ENCODE measurements at regions not wholly inside any gene's neighbourhood (a gene's known extent, or its start where the extent isn't known, plus 50 kb on each side); places are given as distances from the start of the nearest gene placed in this dataset.

GRCh38 chr4:138756519-138756918 is 259.1 kb upstream of the NOCT start:
- DNase-seq (ENCODE audit: low read depth in 2 of 2): no peak

- DNase-seq (ENCODE audit: low read depth in 2 of 2): no peak
Measured at GRCh38 chr4:138751309-138751708, 264.3 kb upstream of the NOCT start.

- no peak for DNase-seq (ENCODE audit: low read depth in 2 of 2)
Measured at GRCh38 chr4:138749303-138749702, 266.3 kb upstream of the NOCT start.

- no peak for DNase-seq (ENCODE audit: low read depth in 2 of 2)
Measured at GRCh38 chr4:138741766-138742377, 273.7 kb upstream of the NOCT start.

- DNase-seq (ENCODE audit: low read depth in 2 of 2): no peak
Measured at GRCh38 chr4:138740816-138741745, 274.5 kb upstream of the NOCT start.

- DNase-seq (ENCODE audit: low read depth in 2 of 2): no peak
Measured at GRCh38 chr4:138736362-138736761, 279.2 kb upstream of the NOCT start.

- no peak for DNase-seq (ENCODE audit: low read depth in 2 of 2)
Measured at GRCh38 chr4:138734746-138735145, 280.8 kb upstream of the NOCT start.

GRCh38 chr4:138728566-138728965 is 287.0 kb upstream of the NOCT start:
- DNase-seq (ENCODE audit: low read depth in 2 of 2): no peak

- no peak for DNase-seq (ENCODE audit: low read depth in 2 of 2)
Measured at GRCh38 chr4:138727731-138728130, 287.9 kb upstream of the NOCT start.

- no peak for DNase-seq (ENCODE audit: low read depth in 2 of 2)
Measured at GRCh38 chr4:138724530-138724929, 291.1 kb upstream of the NOCT start.

GRCh38 chr4:138716559-138717335 is 298.8 kb upstream of the NOCT start:
- no peak for DNase-seq (ENCODE audit: low read depth in 2 of 2)

- no peak for DNase-seq (ENCODE audit: low read depth in 2 of 2)
Measured at GRCh38 chr4:138710297-138710696, 305.3 kb upstream of the NOCT start.

- no peak for DNase-seq (ENCODE audit: low read depth in 2 of 2)
Measured at GRCh38 chr4:138709859-138710258, 305.7 kb upstream of the NOCT start.

GRCh38 chr4:138707746-138708677 is 307.6 kb upstream of the NOCT start:
- DNase-seq (ENCODE audit: low read depth in 2 of 2): no peak

- no peak for DNase-seq (ENCODE audit: low read depth in 2 of 2)
Measured at GRCh38 chr4:138706201-138706600, 309.4 kb upstream of the NOCT start.

- DNase-seq (ENCODE audit: low read depth in 2 of 2): no peak
Measured at GRCh38 chr4:138702190-138702824, 313.3 kb upstream of the NOCT start.

GRCh38 chr4:138698641-138699040 is 316.9 kb upstream of the NOCT start:
- DNase-seq (ENCODE audit: low read depth in 2 of 2): no peak

GRCh38 chr4:138697851-138698250 is 317.7 kb upstream of the NOCT start:
- DNase-seq (ENCODE audit: low read depth in 2 of 2): no peak

- DNase-seq (ENCODE audit: low read depth in 2 of 2): no peak
Measured at GRCh38 chr4:138696771-138697170, 318.8 kb upstream of the NOCT start.

- no peak for DNase-seq (ENCODE audit: low read depth in 2 of 2)
Measured at GRCh38 chr4:138696058-138696457, 319.5 kb upstream of the NOCT start.

GRCh38 chr4:138693526-138693925 is 322.1 kb upstream of the NOCT start:
- DNase-seq (ENCODE audit: low read depth in 2 of 2): no peak
